OCI-LY1 (cell line): ENCODE measurements at regions not wholly inside any gene's neighbourhood (a gene's known extent, or its start where the extent isn't known, plus 50 kb on each side); places are given as distances from the start of the nearest gene placed in this dataset.

Source experiments
- EZH2 ChIP-seq: fragments of 200-600 bp; sonication (generic), shearing (Covaris generic); IDR thresholded peaks from 2 replicates; pipeline ENCODE4 v1.8.0; 2017; ENCODE audit warnings: borderline replicate concordance, mixed run types, mild to moderate bottlenecking, antibody characterized with exemption, low read length, moderate library complexity, mixed read lengths
- TF ChIP-seq, protein P1 (sequence below): fragments of 200-600 bp; sonication (generic), shearing (Covaris generic); IDR thresholded peaks from 2 replicates; pipeline ENCODE4 v1.5.1; 2017; ENCODE audit warnings: mild to moderate bottlenecking, antibody characterized with exemption, low read length, moderate library complexity, mixed read lengths

DNA sequence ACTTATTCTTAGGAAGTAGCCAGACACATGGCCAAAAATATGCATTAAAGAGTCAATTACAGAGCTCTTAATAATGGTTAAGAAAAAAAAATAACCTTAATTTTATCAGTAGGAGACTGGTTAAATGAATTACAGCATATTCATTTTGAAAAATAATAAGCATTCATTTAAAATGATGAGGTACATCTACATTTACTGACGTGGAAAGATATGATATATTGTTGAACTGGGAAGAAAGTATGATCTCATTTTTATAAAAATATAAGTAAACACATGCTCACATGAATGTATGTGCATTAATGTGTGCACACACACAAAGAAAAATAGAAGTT is 250.3 kb downstream of the ENC1 start:
- TF ChIP-seq, protein P1, sequence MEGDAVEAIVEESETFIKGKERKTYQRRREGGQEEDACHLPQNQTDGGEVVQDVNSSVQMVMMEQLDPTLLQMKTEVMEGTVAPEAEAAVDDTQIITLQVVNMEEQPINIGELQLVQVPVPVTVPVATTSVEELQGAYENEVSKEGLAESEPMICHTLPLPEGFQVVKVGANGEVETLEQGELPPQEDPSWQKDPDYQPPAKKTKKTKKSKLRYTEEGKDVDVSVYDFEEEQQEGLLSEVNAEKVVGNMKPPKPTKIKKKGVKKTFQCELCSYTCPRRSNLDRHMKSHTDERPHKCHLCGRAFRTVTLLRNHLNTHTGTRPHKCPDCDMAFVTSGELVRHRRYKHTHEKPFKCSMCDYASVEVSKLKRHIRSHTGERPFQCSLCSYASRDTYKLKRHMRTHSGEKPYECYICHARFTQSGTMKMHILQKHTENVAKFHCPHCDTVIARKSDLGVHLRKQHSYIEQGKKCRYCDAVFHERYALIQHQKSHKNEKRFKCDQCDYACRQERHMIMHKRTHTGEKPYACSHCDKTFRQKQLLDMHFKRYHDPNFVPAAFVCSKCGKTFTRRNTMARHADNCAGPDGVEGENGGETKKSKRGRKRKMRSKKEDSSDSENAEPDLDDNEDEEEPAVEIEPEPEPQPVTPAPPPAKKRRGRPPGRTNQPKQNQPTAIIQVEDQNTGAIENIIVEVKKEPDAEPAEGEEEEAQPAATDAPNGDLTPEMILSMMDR = no peak
- TF ChIP-seq EZH2 = no peak
